NCI-H2107 treated with DMSO at 0.1 percent for 48 hours (cell line): ENCODE measurements at regions not wholly inside any gene's neighbourhood (a gene's known extent, or its start where the extent isn't known, plus 50 kb on each side); places are given as distances from the start of the nearest gene placed in this dataset.
"Not testable (repeated sequence)": the region's sequence is repeated elsewhere in the genome, so short reads cannot be mapped to it uniquely, and the experiment has no call there.

Source experiments
- DNase-seq: peaks from one replicate; lab custom pipeline; 2025; ENCODE audit not compliant: unreplicated experiment; lab: John Stamatoyannopoulos, UW

- no peak for DNase-seq
These were observed 231.8 kb downstream of the SQOR start for GRCh38 chr15:45866616-45867015.

- DNase-seq = no peak
These were observed 232.5 kb downstream of the SQOR start for GRCh38 chr15:45867281-45867680.

- DNase-seq = no peak
These were observed 233.4 kb downstream of the SQOR start for GRCh38 chr15:45868109-45868691.

- DNase-seq = no peak
These were observed 234.3 kb downstream of the SQOR start for GRCh38 chr15:45869034-45869668.

- no peak for DNase-seq
These were observed 236.5 kb downstream of the SQOR start for GRCh38 chr15:45871121-45871855.

- no peak for DNase-seq
These were observed 239.0 kb downstream of the SQOR start for GRCh38 chr15:45873781-45874180.

- DNase-seq = not testable (repeated sequence)
These were observed 239.7 kb downstream of the SQOR start for GRCh38 chr15:45874566-45874965.

GRCh38 chr15:45884289-45884688, 249.5 kb downstream of the SQOR start:
- DNase-seq = no peak

- no peak for DNase-seq
These were observed 250.1 kb downstream of the SQOR start for GRCh38 chr15:45884755-45885445.

GRCh38 chr15:45885801-45886200, 251.0 kb downstream of the SQOR start:
- no peak for DNase-seq

GRCh38 chr15:45891766-45892165, 256.9 kb downstream of the SQOR start:
- no peak for DNase-seq

GRCh38 chr15:45892182-45892581, 257.4 kb downstream of the SQOR start:
- no peak for DNase-seq

GRCh38 chr15:45903283-45903682, 268.5 kb downstream of the SQOR start:
- no peak for DNase-seq

GRCh38 chr15:45904019-45904418, 269.2 kb downstream of the SQOR start:
- no peak for DNase-seq

GRCh38 chr15:45906230-45906629, 271.4 kb downstream of the SQOR start:
- DNase-seq = no peak

GRCh38 chr15:45910671-45911070, 275.8 kb downstream of the SQOR start:
- no peak for DNase-seq

GRCh38 chr15:45913451-45913850, 278.6 kb downstream of the SQOR start:
- no peak for DNase-seq

- no peak for DNase-seq
These were observed 279.6 kb downstream of the SQOR start for GRCh38 chr15:45914425-45914824.

- DNase-seq = no peak
These were observed 284.0 kb downstream of the SQOR start for GRCh38 chr15:45918839-45919238.

GRCh38 chr15:45919806-45920205, 285.0 kb downstream of the SQOR start:
- no peak for DNase-seq

- no peak for DNase-seq
These were observed 286.5 kb downstream of the SQOR start for GRCh38 chr15:45921376-45921775.

- DNase-seq = no peak
These were observed 287.1 kb downstream of the SQOR start for GRCh38 chr15:45921978-45922377.
